Thyroid gland (tissue), 4 donors: ENCODE measurements at regions not wholly inside any gene's neighbourhood (a gene's known extent, or its start where the extent isn't known, plus 50 kb on each side); places are given as distances from the start of the nearest gene placed in this dataset.

ENCODE experiments used
- CTCF ChIP-seq, 6 experiments: fragments of 200-600 bp in 3 of 6; fragments of 450-650 bp in 3 of 6; sonication (generic) in 3 of 6; IDR thresholded peaks; one replicate each; pipeline ENCODE4 v1.5.1; 2016 to 2019; ENCODE audit warnings: antibody characterized with exemption in 6 of 6, mild to moderate bottlenecking in 2 of 6, inconsistent platforms in 1 of 6, moderate library complexity in 1 of 6
- POLR2A ChIP-seq, 2 donors: fragments of 450-650 bp; IDR thresholded peaks; one replicate each; pipeline ENCODE4 v1.6.1; 2017; ENCODE audit warnings: antibody characterized with exemption in 2 of 2, mild to moderate bottlenecking in 2 of 2, moderate library complexity in 1 of 2

DNA sequence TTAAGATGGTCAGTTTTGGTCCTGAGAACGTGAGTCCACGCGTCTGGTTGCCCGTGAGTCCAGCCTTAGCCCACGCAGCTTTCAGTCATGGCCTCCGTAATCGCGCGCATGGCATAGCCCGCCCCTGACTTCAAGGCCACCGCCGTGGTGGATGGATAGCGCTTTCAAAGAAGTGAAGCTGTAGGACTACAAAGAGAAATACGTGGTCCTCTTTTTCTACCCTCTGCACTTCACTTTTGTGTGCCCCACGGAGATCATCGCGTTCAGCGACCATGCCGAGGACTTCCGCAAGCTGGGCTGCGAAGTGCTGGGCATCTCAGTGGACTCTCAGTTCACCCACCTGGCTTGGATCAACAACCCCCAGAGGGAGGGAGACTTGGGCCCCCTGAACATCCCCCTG is 142.0 kb upstream of the MCHR2 start:
- TF ChIP-seq CTCF (IDR thresholded peaks at IDR 0.05) = no peak
- no peak for TF ChIP-seq POLR2A (IDR thresholded peaks at IDR 0.05)
